ENCODE measurements at regions not wholly inside any gene's neighbourhood (a gene's known extent, or its start where the extent isn't known, plus 50 kb on each side); places are given as distances from the start of the nearest gene placed in this dataset.

DNA sequence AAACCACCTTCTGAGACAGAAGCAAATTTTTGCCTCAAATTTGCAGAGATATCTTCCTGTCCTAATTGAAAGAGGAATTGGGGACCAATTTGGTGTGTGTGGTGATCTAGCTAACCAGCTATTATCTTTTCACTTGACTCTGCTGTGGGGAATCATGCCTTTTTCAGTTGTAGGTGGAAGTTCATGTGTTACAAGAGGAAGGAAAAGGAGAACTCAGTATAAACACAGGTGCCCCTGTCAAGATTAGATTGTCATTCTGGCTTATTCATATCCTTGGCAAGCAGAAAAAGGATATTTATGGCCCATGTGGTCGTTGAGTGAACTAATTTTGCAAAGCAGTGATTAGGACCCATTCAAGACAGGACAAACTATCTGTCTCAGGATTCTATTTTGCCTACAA lies 336.8 kb upstream of the SLC30A5 start:
- no peaks in the 10 kb centered on the region for H3K79me2 ChIP-seq (ENCODE audit: insufficient read depth, low read length)
- no peaks in the 10 kb centered on the region for H3K4me1 ChIP-seq (ENCODE audit: insufficient read depth, low read length, severe bottlenecking)
- no peak overlapping the region for H3K27ac ChIP-seq (ENCODE audit: low read depth, low read length, poor library complexity, severe bottlenecking)
- no peaks in the 10 kb centered on the region for H3K27me3 ChIP-seq (ENCODE audit: insufficient read depth, low read length)
- H3K9me2 ChIP-seq (ENCODE audit: low read depth, low read length) = no peaks in the 10 kb centered on the region; the same call in 1 of the 2 replicates
- H3F3A ChIP-seq (ENCODE audit: insufficient read depth, low read length) = no peaks in the 10 kb centered on the region
- H3K9me3 ChIP-seq (ENCODE audit: low read length) = no peaks in the 10 kb centered on the region
- no peak overlapping the region for H3K4me3 ChIP-seq (ENCODE audit: low read depth, low read length, poor library complexity, severe bottlenecking)
- no peak overlapping the region for H3K9ac ChIP-seq (ENCODE audit: low read length)
- H3K36me3 ChIP-seq (ENCODE audit: insufficient read depth, low read length) = no peaks in the 10 kb centered on the region
- TF ChIP-seq, protein P1, sequence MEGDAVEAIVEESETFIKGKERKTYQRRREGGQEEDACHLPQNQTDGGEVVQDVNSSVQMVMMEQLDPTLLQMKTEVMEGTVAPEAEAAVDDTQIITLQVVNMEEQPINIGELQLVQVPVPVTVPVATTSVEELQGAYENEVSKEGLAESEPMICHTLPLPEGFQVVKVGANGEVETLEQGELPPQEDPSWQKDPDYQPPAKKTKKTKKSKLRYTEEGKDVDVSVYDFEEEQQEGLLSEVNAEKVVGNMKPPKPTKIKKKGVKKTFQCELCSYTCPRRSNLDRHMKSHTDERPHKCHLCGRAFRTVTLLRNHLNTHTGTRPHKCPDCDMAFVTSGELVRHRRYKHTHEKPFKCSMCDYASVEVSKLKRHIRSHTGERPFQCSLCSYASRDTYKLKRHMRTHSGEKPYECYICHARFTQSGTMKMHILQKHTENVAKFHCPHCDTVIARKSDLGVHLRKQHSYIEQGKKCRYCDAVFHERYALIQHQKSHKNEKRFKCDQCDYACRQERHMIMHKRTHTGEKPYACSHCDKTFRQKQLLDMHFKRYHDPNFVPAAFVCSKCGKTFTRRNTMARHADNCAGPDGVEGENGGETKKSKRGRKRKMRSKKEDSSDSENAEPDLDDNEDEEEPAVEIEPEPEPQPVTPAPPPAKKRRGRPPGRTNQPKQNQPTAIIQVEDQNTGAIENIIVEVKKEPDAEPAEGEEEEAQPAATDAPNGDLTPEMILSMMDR (IDR thresholded peaks at IDR 0.05; ENCODE audit: low read length) = no peak
- no peak for TF ChIP-seq EZH2 (IDR thresholded peaks at IDR 0.05; ENCODE audit: borderline replicate concordance, low read length)
- H3K4me2 ChIP-seq (ENCODE audit: low read length) = no peak overlapping the region
- H4K20me1 ChIP-seq (ENCODE audit: insufficient read depth, low read length) = no peaks in the 10 kb centered on the region
- no peak overlapping the region for H2AFZ ChIP-seq (ENCODE audit: low read length)

DNA sequence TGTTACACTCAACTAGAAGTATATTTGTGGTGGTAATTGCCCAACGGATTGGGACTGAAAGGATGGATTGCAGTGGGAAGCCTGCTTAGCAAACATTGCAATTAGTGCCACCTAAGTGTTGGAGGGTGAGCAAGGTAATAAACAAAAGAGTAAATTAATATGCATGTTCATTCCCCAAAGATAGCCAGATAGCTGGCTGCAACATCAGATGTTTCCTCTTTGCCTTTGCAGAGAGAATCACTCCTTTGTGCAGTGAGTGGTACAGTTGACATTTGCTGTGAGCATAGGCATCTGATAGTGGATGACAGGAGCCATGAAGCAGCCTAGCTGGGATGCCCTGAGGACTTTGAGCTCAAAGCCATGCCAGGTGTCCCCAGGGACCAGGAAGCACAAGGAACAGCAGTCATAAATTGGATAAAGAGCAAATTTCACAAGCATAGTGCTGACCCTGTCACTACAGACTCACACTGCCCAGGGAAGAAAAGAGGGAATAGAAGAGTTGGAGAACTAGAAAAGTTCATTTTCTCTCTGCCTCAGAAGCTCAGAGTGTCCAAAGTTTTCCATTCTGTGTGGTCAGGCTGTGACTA lies 336.1 kb upstream of the SLC30A5 start:
- Histone ChIP-seq H3K4me1 (ENCODE audit: insufficient read depth, low read length, severe bottlenecking) (no peaks in the 10 kb centered on the region), H3K9me2 (ENCODE audit: low read depth, low read length) (no peaks in the 10 kb centered on the region; the same call in 1 of the 2 replicates), H3K4me3 (ENCODE audit: low read depth, low read length, poor library complexity, severe bottlenecking) (no peak overlapping the region), H3K27ac (ENCODE audit: low read depth, low read length, poor library complexity, severe bottlenecking) (no peak overlapping the region), H4K20me1 (ENCODE audit: insufficient read depth, low read length) (no peaks in the 10 kb centered on the region), H3K36me3 (ENCODE audit: insufficient read depth, low read length) (no peaks in the 10 kb centered on the region), H3K4me2 (ENCODE audit: low read length) (no peak overlapping the region), H3K9ac (ENCODE audit: low read length) (no peak overlapping the region), H3F3A (ENCODE audit: insufficient read depth, low read length) (no peaks in the 10 kb centered on the region), H3K79me2 (ENCODE audit: insufficient read depth, low read length) (no peaks in the 10 kb centered on the region), H3K27me3 (ENCODE audit: insufficient read depth, low read length) (no peaks in the 10 kb centered on the region), H3K9me3 (ENCODE audit: low read length) (no peaks in the 10 kb centered on the region), H2AFZ (ENCODE audit: low read length) (no peak overlapping the region)
- TF ChIP-seq, protein P1 (IDR thresholded peaks at IDR 0.05; ENCODE audit: low read length) = no peak
- no peak for TF ChIP-seq EZH2 (IDR thresholded peaks at IDR 0.05; ENCODE audit: borderline replicate concordance, low read length)

DNA sequence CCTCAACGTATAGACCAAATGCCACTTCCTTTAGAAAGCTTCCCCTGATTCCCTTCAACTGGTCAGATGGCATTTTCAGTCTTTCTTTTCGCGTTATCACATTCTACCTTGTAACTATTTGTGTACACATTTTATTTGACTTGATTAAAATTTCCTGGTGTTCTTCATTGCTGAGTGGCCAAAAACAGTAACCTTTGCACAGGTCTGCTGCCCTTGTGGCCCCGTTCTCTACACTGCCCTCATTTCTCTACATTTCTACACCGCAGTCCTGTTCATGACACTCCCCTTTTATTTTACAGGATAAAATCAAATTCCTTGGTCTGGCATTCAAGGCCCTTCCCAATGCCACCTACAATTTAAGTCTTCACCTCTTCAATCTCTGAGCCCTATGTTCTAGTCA lies 334.2 kb upstream of the SLC30A5 start:
- no peak for TF ChIP-seq EZH2 (IDR thresholded peaks at IDR 0.05; ENCODE audit: borderline replicate concordance, low read length)
- TF ChIP-seq, protein P1 (IDR thresholded peaks at IDR 0.05; ENCODE audit: low read length) = no peak

More for the DNA sequence above, 334.2 kb upstream of the SLC30A5 start:
- H3K27me3 ChIP-seq (ENCODE audit: insufficient read depth, low read length) = no peaks in the 10 kb centered on the region
- no peaks in the 10 kb centered on the region for H3K4me1 ChIP-seq (ENCODE audit: insufficient read depth, low read length, severe bottlenecking)
- H3K9me2 ChIP-seq (ENCODE audit: low read depth, low read length) = no peaks in the 10 kb centered on the region; the same call in 1 of the 2 replicates
- H3K4me2 ChIP-seq (ENCODE audit: low read length) = no peak overlapping the region
- H3K9me3 ChIP-seq (ENCODE audit: low read length) = no peaks in the 10 kb centered on the region
- no peaks in the 10 kb centered on the region for H3K79me2 ChIP-seq (ENCODE audit: insufficient read depth, low read length)
- H4K20me1 ChIP-seq (ENCODE audit: insufficient read depth, low read length) = no peaks in the 10 kb centered on the region
- H3K4me3 ChIP-seq (ENCODE audit: low read depth, low read length, poor library complexity, severe bottlenecking) = no peak overlapping the region
- H3K9ac ChIP-seq (ENCODE audit: low read length) = no peak overlapping the region
- H3K27ac ChIP-seq (ENCODE audit: low read depth, low read length, poor library complexity, severe bottlenecking) = no peak overlapping the region
- H3F3A ChIP-seq (ENCODE audit: insufficient read depth, low read length) = no peaks in the 10 kb centered on the region
- no peaks in the 10 kb centered on the region for H3K36me3 ChIP-seq (ENCODE audit: insufficient read depth, low read length)
- no peak overlapping the region for H2AFZ ChIP-seq (ENCODE audit: low read length)
